OCI-LY3 (cell line): ENCODE measurements at regions not wholly inside any gene's neighbourhood (a gene's known extent, or its start where the extent isn't known, plus 50 kb on each side); places are given as distances from the start of the nearest gene placed in this dataset.

Experiments used
- EZH2phosphoT487 ChIP-seq: fragments of 200-600 bp; shearing (Covaris generic); IDR thresholded peaks from 2 replicates; pipeline ENCODE4 v1.6.1; 2018; ENCODE audit warnings: antibody characterized with exemption, mixed run types, low read depth
- TF ChIP-seq, protein P1 (sequence below): fragments of 200-600, 300-600 bp; sonication (generic); IDR thresholded peaks from 2 replicates; pipeline ENCODE4 v1.5.1; 2014; ENCODE audit warnings: antibody characterized with exemption, low read length, low read depth

DNA sequence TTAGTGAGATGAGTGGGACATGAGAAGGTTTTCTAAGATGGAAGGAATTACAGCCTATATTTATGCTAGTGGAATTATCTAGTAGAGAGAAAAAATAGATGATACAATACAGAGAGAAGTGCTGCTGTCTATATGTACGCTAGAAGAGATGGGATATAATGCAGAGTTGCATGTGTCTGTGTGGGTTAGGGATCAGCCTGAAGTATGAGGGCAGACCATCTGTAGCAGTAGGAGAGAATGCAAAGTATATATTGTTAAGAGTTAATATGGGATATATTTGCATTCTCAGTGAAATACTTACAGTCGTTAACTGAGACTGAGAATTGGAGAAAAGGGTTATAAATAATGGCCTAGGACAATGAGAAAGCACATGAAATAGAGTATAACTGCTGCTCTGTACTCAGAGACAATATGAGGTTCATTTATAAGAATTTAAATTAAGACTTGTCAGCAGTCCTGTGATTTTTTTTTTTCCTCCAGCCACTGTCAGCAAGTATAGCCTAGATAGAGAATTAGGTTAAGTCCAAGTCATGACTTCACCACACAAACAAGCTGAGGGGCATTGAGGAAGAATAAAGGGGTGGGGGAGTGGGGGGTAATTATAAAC is 77.8 kb downstream of the SLITRK1 start:
- TF ChIP-seq, protein P1, sequence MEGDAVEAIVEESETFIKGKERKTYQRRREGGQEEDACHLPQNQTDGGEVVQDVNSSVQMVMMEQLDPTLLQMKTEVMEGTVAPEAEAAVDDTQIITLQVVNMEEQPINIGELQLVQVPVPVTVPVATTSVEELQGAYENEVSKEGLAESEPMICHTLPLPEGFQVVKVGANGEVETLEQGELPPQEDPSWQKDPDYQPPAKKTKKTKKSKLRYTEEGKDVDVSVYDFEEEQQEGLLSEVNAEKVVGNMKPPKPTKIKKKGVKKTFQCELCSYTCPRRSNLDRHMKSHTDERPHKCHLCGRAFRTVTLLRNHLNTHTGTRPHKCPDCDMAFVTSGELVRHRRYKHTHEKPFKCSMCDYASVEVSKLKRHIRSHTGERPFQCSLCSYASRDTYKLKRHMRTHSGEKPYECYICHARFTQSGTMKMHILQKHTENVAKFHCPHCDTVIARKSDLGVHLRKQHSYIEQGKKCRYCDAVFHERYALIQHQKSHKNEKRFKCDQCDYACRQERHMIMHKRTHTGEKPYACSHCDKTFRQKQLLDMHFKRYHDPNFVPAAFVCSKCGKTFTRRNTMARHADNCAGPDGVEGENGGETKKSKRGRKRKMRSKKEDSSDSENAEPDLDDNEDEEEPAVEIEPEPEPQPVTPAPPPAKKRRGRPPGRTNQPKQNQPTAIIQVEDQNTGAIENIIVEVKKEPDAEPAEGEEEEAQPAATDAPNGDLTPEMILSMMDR, result no peak
- no peak for TF ChIP-seq EZH2phosphoT487
